Keratinocyte (primary cell): ENCODE measurements at regions not wholly inside any gene's neighbourhood (a gene's known extent, or its start where the extent isn't known, plus 50 kb on each side); places are given as distances from the start of the nearest gene placed in this dataset.

ENCODE experiments used
- DNase-seq: peaks from one replicate; pipeline ENCODE4 v3.0.0-alpha.2; 2011; ENCODE audit warnings: low read depth, missing footprints, low spot score
- FAIRE-seq: peaks from 2 replicates; lab custom pipeline; 2011; peaks lifted over from hg19 to GRCh38; lab: Jason Lieb, UNC
- H2AFZ ChIP-seq: 2 replicates; pipeline ENCODE4 v1.6.0; 2012; ENCODE audit warnings: low read length, control low read depth, inconsistent platforms; ENCODE audit not compliant: control insufficient read depth
- H3K27ac ChIP-seq: 2 replicates; pipeline ENCODE4 v1.5.1; 2011; ENCODE audit warnings: low read length; ENCODE audit not compliant: control insufficient read depth, insufficient read depth
- H3K27me3 ChIP-seq: 3 replicates; pipeline ENCODE4 v1.6.0; 2011; ENCODE audit warnings: low read length; ENCODE audit not compliant: control insufficient read depth, insufficient read depth; ENCODE audit errors: extremely low read depth
- H3K36me3 ChIP-seq, 2 experiments: 2 replicates in 1 of 2; 3 replicates in 1 of 2; pipeline ENCODE4 v1.5.1; 2011; ENCODE audit warnings: low read length in 2 of 2, mild to moderate bottlenecking in 1 of 2; ENCODE audit not compliant: control insufficient read depth in 2 of 2, insufficient read depth in 2 of 2; ENCODE audit errors: extremely low read depth in 1 of 2
- H3K4me1 ChIP-seq: 3 replicates; pipeline ENCODE4 v1.5.1; 2011; ENCODE audit warnings: low read length; ENCODE audit not compliant: control insufficient read depth, insufficient read depth; ENCODE audit errors: extremely low read depth
- H3K4me2 ChIP-seq: 3 replicates; pipeline ENCODE4 v1.6.0; 2011; ENCODE audit warnings: low read depth, low read length; ENCODE audit not compliant: control insufficient read depth, insufficient read depth; ENCODE audit errors: extremely low read depth
- H3K4me3 ChIP-seq, 3 experiments: fragments of 200-600 bp in 1 of 3; sonication (generic) in 1 of 3; 2 replicates in 2 of 3; 3 replicates in 1 of 3; pipeline ENCODE4 v1.5.1; 2011 to 2016; ENCODE audit warnings: low read length in 3 of 3, mild to moderate bottlenecking in 3 of 3, control low read depth in 2 of 3, inconsistent platforms in 1 of 3, low read depth in 1 of 3, mixed read lengths in 1 of 3, mixed run types in 1 of 3, moderate library complexity in 1 of 3; ENCODE audit not compliant: control insufficient read depth in 2 of 3, insufficient read depth in 2 of 3; ENCODE audit errors: extremely low read depth in 1 of 3
- H3K79me2 ChIP-seq: 2 replicates; pipeline ENCODE4 v1.6.0; 2012; ENCODE audit warnings: low read length; ENCODE audit not compliant: control insufficient read depth, insufficient read depth
- H3K9ac ChIP-seq: 3 replicates; pipeline ENCODE4 v1.6.0; 2011; ENCODE audit warnings: low read length; ENCODE audit not compliant: control insufficient read depth, insufficient read depth; ENCODE audit errors: extremely low read depth
- H3K9me1 ChIP-seq: 3 replicates; pipeline ENCODE4 v1.6.0; 2011; ENCODE audit warnings: low read length; ENCODE audit not compliant: control insufficient read depth, insufficient read depth; ENCODE audit errors: extremely low read depth
- H3K9me3 ChIP-seq: 2 replicates; pipeline ENCODE4 v1.5.1; 2012; ENCODE audit warnings: low read depth, low read length; ENCODE audit not compliant: control insufficient read depth
- H4K20me1 ChIP-seq: 3 replicates; pipeline ENCODE4 v1.6.0; 2011; ENCODE audit warnings: low read length; ENCODE audit not compliant: control insufficient read depth, insufficient read depth; ENCODE audit errors: extremely low read depth
- EZH2 ChIP-seq: IDR thresholded peaks from one replicate; pipeline ENCODE4 v1.6.1; 2012; ENCODE audit warnings: inconsistent platforms, mild to moderate bottlenecking, low read length, moderate library complexity
- dilution Hi-C: fragments of 300-500 bp; cut with MboI; formaldehyde crosslinking; loops from one replicate; pipeline ENCODE4 v1.7.0; 2020; ENCODE audit warnings: low sequenced_read_pairs; ENCODE audit not compliant: extremely low pct_ligation_motif_present
- TF ChIP-seq, protein P1 (sequence below), 3 experiments: IDR thresholded peaks in 1 of 3; conservative IDR thresholded peaks in 1 of 3; optimal IDR thresholded peaks in 1 of 3; 2 replicates in 2 of 3; 3 replicates in 1 of 3; pipeline versions ENCODE3 to v1.5.1; 2011; ENCODE audit warnings: low read length in 3 of 3, mild to moderate bottlenecking in 3 of 3, moderate library complexity in 2 of 3, control low read depth in 1 of 3, inconsistent platforms in 1 of 3; ENCODE audit not compliant: insufficient read depth in 2 of 3; ENCODE audit errors: extremely low read depth in 1 of 3

DNA sequence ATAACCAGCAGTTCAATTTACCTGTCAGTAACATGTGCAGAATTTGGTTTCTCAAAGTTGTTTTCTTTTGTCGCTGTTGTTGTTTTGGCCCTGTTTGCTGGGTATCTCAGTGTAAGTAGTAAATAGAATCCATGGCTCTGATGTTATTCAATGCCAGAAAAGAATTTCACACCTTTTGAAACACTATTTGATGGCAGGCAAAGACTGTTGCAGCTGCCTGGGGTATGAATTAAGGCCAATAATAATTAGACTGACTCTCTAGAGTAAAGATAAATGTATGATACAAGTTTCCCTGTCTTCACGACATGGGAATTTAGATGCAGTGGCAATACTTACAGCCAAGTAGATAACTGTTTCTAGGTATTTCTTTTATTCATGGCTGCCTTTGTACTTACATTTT lies 281.4 kb downstream of the CD83 start:
- Histone ChIP-seq H3K9me3 (no peaks in the 10 kb centered on the region), H3K9me1 (no peaks in the 10 kb centered on the region), H3K27me3 (no peaks in the 10 kb centered on the region), H3K36me3 (no peaks in the 10 kb centered on the region), H2AFZ (no peak overlapping the region), H3K4me2 (no peak overlapping the region), H3K79me2 (no peaks in the 10 kb centered on the region), H3K27ac (no peak overlapping the region), H3K9ac (no peak overlapping the region), H4K20me1 (no peaks in the 10 kb centered on the region), H3K4me1 (no peaks in the 10 kb centered on the region), H3K4me3 (no peak overlapping the region)
- TF ChIP-seq, protein P1, sequence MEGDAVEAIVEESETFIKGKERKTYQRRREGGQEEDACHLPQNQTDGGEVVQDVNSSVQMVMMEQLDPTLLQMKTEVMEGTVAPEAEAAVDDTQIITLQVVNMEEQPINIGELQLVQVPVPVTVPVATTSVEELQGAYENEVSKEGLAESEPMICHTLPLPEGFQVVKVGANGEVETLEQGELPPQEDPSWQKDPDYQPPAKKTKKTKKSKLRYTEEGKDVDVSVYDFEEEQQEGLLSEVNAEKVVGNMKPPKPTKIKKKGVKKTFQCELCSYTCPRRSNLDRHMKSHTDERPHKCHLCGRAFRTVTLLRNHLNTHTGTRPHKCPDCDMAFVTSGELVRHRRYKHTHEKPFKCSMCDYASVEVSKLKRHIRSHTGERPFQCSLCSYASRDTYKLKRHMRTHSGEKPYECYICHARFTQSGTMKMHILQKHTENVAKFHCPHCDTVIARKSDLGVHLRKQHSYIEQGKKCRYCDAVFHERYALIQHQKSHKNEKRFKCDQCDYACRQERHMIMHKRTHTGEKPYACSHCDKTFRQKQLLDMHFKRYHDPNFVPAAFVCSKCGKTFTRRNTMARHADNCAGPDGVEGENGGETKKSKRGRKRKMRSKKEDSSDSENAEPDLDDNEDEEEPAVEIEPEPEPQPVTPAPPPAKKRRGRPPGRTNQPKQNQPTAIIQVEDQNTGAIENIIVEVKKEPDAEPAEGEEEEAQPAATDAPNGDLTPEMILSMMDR (optimal IDR thresholded peaks at IDR 0.05 in 1 of 3, IDR thresholded peaks at IDR 0.05 in 1 of 3, conservative IDR thresholded peaks at IDR 0.05 in 1 of 3; ENCODE audit: extremely low read depth in 1 of 3, insufficient read depth in 2 of 3, low read length in 3 of 3) = no peak
- no peak for TF ChIP-seq EZH2
- dilution Hi-C loops = no loop called here
- DNase-seq = no peak
- FAIRE-seq = no peak

DNA sequence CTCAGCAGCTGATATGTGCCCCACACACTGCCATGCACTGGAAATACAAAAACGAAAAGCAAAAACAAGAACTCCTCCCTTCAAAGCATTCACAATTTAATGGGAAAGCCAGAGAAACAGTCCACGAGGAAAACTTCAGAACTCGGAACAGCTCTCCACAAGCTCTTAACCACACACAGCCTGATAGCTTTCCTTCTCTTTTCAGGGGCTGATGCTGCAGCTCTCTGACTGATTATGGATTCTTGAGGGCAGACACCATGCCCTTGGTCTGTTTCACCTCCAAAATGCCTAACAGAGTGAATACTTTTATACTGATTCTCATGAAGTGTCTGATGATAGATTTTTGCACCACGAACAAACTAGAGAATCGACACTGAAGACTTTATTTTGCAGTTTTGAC lies 282.1 kb downstream of the CD83 start:
- FAIRE-seq (no peak), DNase-seq (no peak)
- Histone ChIP-seq H3K9me1 (no peaks in the 10 kb centered on the region), H3K9ac (no peak overlapping the region), H3K36me3 (no peaks in the 10 kb centered on the region), H3K27me3 (no peaks in the 10 kb centered on the region), H3K4me1 (no peaks in the 10 kb centered on the region), H3K4me2 (no peak overlapping the region), H3K9me3 (no peaks in the 10 kb centered on the region), H3K27ac (no peak overlapping the region), H2AFZ (no peak overlapping the region), H3K4me3 (no peak overlapping the region), H3K79me2 (no peaks in the 10 kb centered on the region), H4K20me1 (no peaks in the 10 kb centered on the region)
- TF ChIP-seq, protein P1 (optimal IDR thresholded peaks at IDR 0.05 in 1 of 3, IDR thresholded peaks at IDR 0.05 in 1 of 3, conservative IDR thresholded peaks at IDR 0.05 in 1 of 3; ENCODE audit: extremely low read depth in 1 of 3, insufficient read depth in 2 of 3, low read length in 3 of 3) = no peak
- TF ChIP-seq EZH2 = no peak
- dilution Hi-C loops = no loop called here
